Choroid plexus epithelial cell (primary cell): ENCODE measurements at regions not wholly inside any gene's neighbourhood (a gene's known extent, or its start where the extent isn't known, plus 50 kb on each side); places are given as distances from the start of the nearest gene placed in this dataset.
A peak's percentile ranks its signal among the peaks of the same experiment; 100 is the strongest.

Experiments used
- DNase-seq: peaks from one replicate; pipeline ENCODE4 v3.0.0-alpha.2; 2010; ENCODE audit warnings: low read depth
- H3K4me3 ChIP-seq: 2 replicates; pipeline ENCODE4 v1.5.1; 2011; ENCODE audit warnings: low read depth, mild to moderate bottlenecking, control low read depth, low read length, moderate library complexity
- CTCF ChIP-seq: conservative IDR thresholded peaks from 2 replicates; pipeline ENCODE4 v1.5.1; 2011; ENCODE audit warnings: low read depth, mild to moderate bottlenecking, control low read depth, inconsistent platforms, low read length, moderate library complexity

DNA sequence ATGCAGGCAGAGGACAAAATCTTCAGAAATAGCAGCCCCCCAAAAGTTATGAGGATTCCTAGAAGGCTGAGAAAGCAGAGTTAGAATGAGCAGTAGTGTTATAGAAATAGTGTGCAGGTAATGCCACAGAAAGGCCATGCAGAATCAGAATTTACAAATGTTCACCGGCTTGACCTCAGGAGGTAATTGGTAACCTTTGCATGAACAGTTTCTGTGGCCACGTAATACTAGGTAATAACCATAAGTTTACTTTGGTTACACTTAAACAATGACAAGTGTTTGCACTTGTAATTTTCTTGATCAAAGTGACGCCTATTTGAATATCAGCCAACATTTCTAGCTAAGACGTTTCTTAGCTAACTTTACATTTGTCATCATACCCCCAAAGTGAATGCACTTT lies 393.6 kb downstream of the GPAT3 start:
- no peak for TF ChIP-seq CTCF
- no peak overlapping the region for H3K4me3 ChIP-seq
- no peak for DNase-seq

DNA sequence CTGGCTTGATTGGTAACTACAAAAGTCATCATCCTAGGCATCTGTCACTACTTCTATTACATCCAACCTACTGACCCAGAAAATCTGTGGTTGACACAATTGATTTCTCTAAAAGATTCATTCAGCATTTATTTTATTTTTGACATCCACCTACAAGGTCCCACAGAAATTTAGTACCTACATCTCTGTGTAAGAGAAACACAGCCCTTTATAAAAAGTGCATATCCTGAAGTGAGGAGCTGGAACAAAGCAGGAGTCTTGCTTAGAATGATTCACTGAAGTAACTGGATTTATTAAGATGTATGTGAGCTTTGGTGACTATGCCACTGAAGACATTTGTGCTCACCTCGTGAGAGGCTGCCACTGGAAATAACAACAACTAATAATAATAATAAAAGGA lies 391.0 kb downstream of the GPAT3 start:
- DNase-seq: no peak
- TF ChIP-seq CTCF: no peak
- H3K4me3 ChIP-seq: no peak overlapping the region

DNA sequence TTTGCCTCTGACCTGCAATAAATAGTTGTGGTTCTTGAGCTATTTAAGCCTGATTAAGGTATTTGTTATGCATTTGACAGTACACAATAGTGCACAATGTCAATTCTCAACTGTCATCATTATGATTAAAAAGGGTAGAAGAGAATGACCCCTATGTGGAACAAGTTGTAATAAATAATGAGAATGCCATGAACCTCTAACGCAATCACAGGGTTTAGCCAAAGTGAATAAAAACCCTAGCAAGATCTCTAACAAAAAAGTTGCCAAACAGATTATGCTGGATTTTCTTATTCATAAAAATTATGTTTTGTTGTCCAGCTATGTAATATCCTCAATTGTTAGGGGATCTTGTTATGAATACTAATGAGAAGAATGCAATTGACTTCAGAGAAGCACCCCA lies 387.4 kb downstream of the GPAT3 start:
- no peak overlapping the region for H3K4me3 ChIP-seq
- TF ChIP-seq CTCF: no peak
- DNase-seq: no peak

DNA sequence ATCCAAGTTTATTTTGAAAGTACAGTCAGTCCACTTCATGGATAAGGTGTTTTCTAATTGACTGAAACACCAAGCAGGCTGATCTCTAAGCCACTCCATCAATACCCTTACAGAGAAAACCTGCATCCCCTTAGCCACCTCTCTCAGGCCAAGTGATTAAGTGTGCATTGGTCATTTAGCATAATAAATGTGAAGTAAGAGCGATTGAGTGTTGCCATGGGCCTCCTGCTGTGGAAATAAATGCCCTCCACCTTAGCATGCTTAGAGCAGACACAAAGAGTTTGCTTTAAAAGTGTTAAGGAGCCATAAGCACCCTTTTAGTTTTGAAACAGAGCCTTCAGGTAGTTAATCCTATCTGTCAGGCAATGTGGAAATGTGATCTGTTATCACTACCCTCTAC lies 386.5 kb downstream of the GPAT3 start:
- DNase-seq: no peak
- H3K4me3 ChIP-seq: no peak overlapping the region
- no peak for TF ChIP-seq CTCF

GRCh38 chr4:83921124-83921523 lies 385.2 kb downstream of the GPAT3 start:
- DNase-seq: no peak
- no peak for TF ChIP-seq CTCF
- H3K4me3 ChIP-seq: no peak overlapping the region

DNA sequence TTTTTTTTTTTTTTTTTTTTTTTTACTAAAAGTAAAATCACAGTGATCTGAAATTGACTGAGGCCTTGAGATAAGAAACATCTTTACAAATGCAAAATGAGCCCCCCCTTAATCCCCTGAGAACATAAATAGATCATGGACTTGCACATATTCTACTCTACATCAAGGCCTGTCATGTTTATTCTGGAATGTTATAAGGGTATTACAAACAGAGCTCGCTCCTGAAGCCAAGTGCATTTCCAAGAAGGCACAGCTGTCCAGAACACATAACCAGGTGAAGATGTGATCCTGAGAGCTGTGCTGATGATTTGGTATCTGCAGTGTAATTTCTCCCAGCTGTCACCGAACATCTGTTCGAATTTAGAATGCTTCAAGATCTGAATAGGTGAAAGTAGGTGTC lies 384.5 kb downstream of the GPAT3 start:
- TF ChIP-seq CTCF: no peak
- no peak for DNase-seq
- H3K4me3 ChIP-seq: no peak overlapping the region

DNA sequence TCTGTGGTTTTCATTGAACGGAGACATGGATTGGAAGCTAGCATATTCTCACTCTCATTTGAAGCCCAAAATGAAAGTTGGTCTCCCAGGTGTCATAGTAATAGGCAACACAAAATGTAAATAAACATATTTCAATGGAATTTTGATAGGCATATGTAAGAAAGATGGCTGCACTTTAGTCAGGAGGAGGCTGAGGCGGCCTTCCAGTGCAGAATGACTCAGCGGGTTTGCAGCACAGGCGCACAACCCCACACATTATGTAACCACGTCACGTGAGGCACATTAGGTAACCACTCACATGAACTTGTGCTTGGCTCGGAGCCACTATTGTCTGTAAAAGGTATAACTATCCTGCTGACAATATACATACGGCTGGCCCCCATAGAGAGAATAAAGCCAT lies 381.7 kb downstream of the GPAT3 start:
- TF ChIP-seq CTCF: no peak
- H3K4me3 ChIP-seq: no peak overlapping the region
- DNase-seq: peak; percentile 29
